H9 (cell line): ENCODE measurements at regions not wholly inside any gene's neighbourhood (a gene's known extent, or its start where the extent isn't known, plus 50 kb on each side); places are given as distances from the start of the nearest gene placed in this dataset.

ENCODE experiments used
- DNase-seq: peaks from one replicate; pipeline ENCODE4 v3.0.0-alpha.2; 2017
- H2AFZ ChIP-seq: one replicate; pipeline ENCODE4 v1.6.1; 2013; ENCODE audit warnings: mild to moderate bottlenecking, low read length, control low read depth, moderate library complexity
- H2AK5ac ChIP-seq: 2 replicates; pipeline ENCODE4 v1.6.1; 2013; ENCODE audit warnings: low read length, control low read depth, mixed read lengths; ENCODE audit not compliant: insufficient read length
- H2BK120ac ChIP-seq: one replicate; pipeline ENCODE4 v1.6.1; 2013; ENCODE audit warnings: low read depth, mild to moderate bottlenecking, low read length, control low read depth, inconsistent platforms; ENCODE audit not compliant: poor library complexity, severe bottlenecking
- H2BK12ac ChIP-seq: 2 replicates; pipeline ENCODE4 v1.6.1; 2013; ENCODE audit warnings: low read length, control low read depth, mixed read lengths, low read depth; ENCODE audit not compliant: insufficient read length
- H2BK15ac ChIP-seq: 2 replicates; pipeline ENCODE4 v1.6.1; 2013; ENCODE audit warnings: low read depth, low read length, control low read depth
- H2BK20ac ChIP-seq: one replicate; pipeline ENCODE4 v1.6.1; 2013; ENCODE audit warnings: low read depth, mild to moderate bottlenecking, low read length, control low read depth, inconsistent platforms; ENCODE audit not compliant: poor library complexity, severe bottlenecking
- H2BK5ac ChIP-seq: 2 replicates; pipeline ENCODE4 v1.6.1; 2013; ENCODE audit warnings: low read length, control low read depth, mixed read lengths; ENCODE audit not compliant: insufficient read length
- H3K14ac ChIP-seq: 2 replicates; pipeline ENCODE4 v1.6.1; 2013; ENCODE audit warnings: low read length, control low read depth; ENCODE audit not compliant: insufficient read depth
- H3K18ac ChIP-seq: 2 replicates; pipeline ENCODE4 v1.6.1; 2013; ENCODE audit warnings: low read depth, mild to moderate bottlenecking, mixed read lengths, low read length, control low read depth; ENCODE audit not compliant: insufficient read length
- H3K23ac ChIP-seq: 2 replicates; pipeline ENCODE4 v1.6.1; 2013; ENCODE audit warnings: low read length, control low read depth, mixed read lengths, low read depth; ENCODE audit not compliant: insufficient read length
- H3K23me2 ChIP-seq: 2 replicates; pipeline ENCODE4 v1.6.1; 2013; ENCODE audit warnings: low read depth, mild to moderate bottlenecking, mixed read lengths, low read length, control low read depth; ENCODE audit not compliant: insufficient read length, poor library complexity, severe bottlenecking
- H3K27ac ChIP-seq: 2 replicates; pipeline ENCODE4 v1.5.1; 2013; ENCODE audit warnings: low read length, control low read depth, mixed read lengths, low read depth; ENCODE audit not compliant: insufficient read length
- H3K27me3 ChIP-seq: 2 replicates; pipeline ENCODE4 v1.6.1; 2013; ENCODE audit warnings: low read length, control low read depth, inconsistent platforms; ENCODE audit not compliant: insufficient read depth
- H3K4ac ChIP-seq: 2 replicates; pipeline ENCODE4 v1.6.1; 2013; ENCODE audit warnings: low read depth, mild to moderate bottlenecking, control low read depth, inconsistent platforms, low read length, moderate library complexity
- H3K4me1 ChIP-seq: 2 replicates; pipeline ENCODE4 v1.6.1; 2013; ENCODE audit warnings: low read length, control low read depth, inconsistent platforms; ENCODE audit not compliant: insufficient read depth
- H3K4me2 ChIP-seq: 2 replicates; pipeline ENCODE4 v1.6.1; 2013; ENCODE audit warnings: low read length, control low read depth, mixed read lengths; ENCODE audit not compliant: insufficient read length, insufficient read depth
- H3K56ac ChIP-seq: 2 replicates; pipeline ENCODE4 v1.6.1; 2013; ENCODE audit warnings: low read depth, mild to moderate bottlenecking, mixed read lengths, low read length, control low read depth; ENCODE audit not compliant: insufficient read length
- H3K79me1 ChIP-seq: 2 replicates; pipeline ENCODE4 v1.6.1; 2013; ENCODE audit warnings: low read depth, mild to moderate bottlenecking, moderate library complexity, low read length, control low read depth, inconsistent platforms; ENCODE audit not compliant: insufficient read depth, poor library complexity, severe bottlenecking
- H3K79me2 ChIP-seq: 2 replicates; pipeline ENCODE4 v1.6.1; 2013; ENCODE audit warnings: low read length, control low read depth, inconsistent platforms; ENCODE audit not compliant: insufficient read depth
- H3K9ac ChIP-seq: 2 replicates; pipeline ENCODE4 v1.6.1; 2013; ENCODE audit warnings: low read length, control low read depth, mixed read lengths; ENCODE audit not compliant: insufficient read length; ENCODE audit errors: extremely low read depth
- H3K9me3 ChIP-seq: one replicate; pipeline ENCODE4 v1.6.1; 2013; ENCODE audit warnings: low read depth, low read length, inconsistent platforms; ENCODE audit not compliant: control insufficient read depth
- H3T11ph ChIP-seq: one replicate; pipeline ENCODE4 v1.6.1; 2013; ENCODE audit warnings: mild to moderate bottlenecking, low read length, control low read depth, inconsistent platforms
- H4K20me1 ChIP-seq: one replicate; pipeline ENCODE4 v1.6.1; 2013; ENCODE audit not compliant: control insufficient read depth, insufficient read length, insufficient read depth
- H4K5ac ChIP-seq: 2 replicates; pipeline ENCODE4 v1.6.1; 2013; ENCODE audit warnings: low read depth, mild to moderate bottlenecking, mixed read lengths, low read length, control low read depth; ENCODE audit not compliant: insufficient read length
- H4K8ac ChIP-seq: replicated peaks from 2 replicates; pipeline ENCODE4 v1.6.1; 2013; ENCODE audit warnings: low read length, control low read depth, mixed read lengths, low read depth; ENCODE audit not compliant: insufficient read length
- H4K91ac ChIP-seq: 2 replicates; pipeline ENCODE4 v1.6.1; 2013; ENCODE audit warnings: low read depth, mild to moderate bottlenecking, moderate library complexity, mixed read lengths, low read length, control low read depth; ENCODE audit not compliant: insufficient read length
- H3K27ac Mint-ChIP-seq, 3 experiments: 2 replicates in 2 of 3; 3 replicates in 1 of 3; pipeline ENCODE4 v1.8.0; 2020 to 2021; ENCODE audit warnings: mixed read lengths in 3 of 3, mild to moderate bottlenecking in 1 of 3, moderate library complexity in 1 of 3
- H3K27me3 Mint-ChIP-seq: 2 replicates; pipeline ENCODE4 v1.8.0; 2021; ENCODE audit warnings: low read depth, mild to moderate bottlenecking, moderate library complexity, mixed read lengths
- H3K36me3 Mint-ChIP-seq, 3 experiments: 2 replicates in 2 of 3; 3 replicates in 1 of 3; pipeline ENCODE4 v1.8.0; 2020 to 2021; ENCODE audit warnings: low read depth in 3 of 3, mixed read lengths in 3 of 3; ENCODE audit not compliant: insufficient read depth in 1 of 3
- H3K4me1 Mint-ChIP-seq, 2 experiments: 2 replicates each; pipeline ENCODE4 v1.8.0; 2020; ENCODE audit warnings: mixed read lengths in 2 of 2
- H3K4me3 Mint-ChIP-seq, 2 experiments: 2 replicates in 1 of 2; 3 replicates in 1 of 2; pipeline ENCODE4 v1.8.0; 2020 to 2021; ENCODE audit warnings: mild to moderate bottlenecking in 2 of 2, mixed read lengths in 2 of 2, moderate library complexity in 1 of 2
- H3K9me3 Mint-ChIP-seq, 2 experiments: 2 replicates in 1 of 2; 3 replicates in 1 of 2; pipeline ENCODE4 v1.8.0; 2020; ENCODE audit warnings: mild to moderate bottlenecking in 2 of 2, mixed read lengths in 2 of 2, moderate library complexity in 1 of 2
- CTCF ChIP-seq: fragments of 200-600 bp; sonication (generic); conservative IDR thresholded peaks from 3 replicates; pipeline ENCODE4 v1.8.0; 2021; ENCODE audit warnings: antibody characterized with exemption, mild to moderate bottlenecking
- WGBS: extraction: QIAGEN DNeasy Blood & Tissue Kit; methylation state at CpG from one replicate; pipeline ENCODE4 v1.1.7; 2013; ENCODE audit warnings: missing lambda C conversion rate, low lambda C conversion rate, mixed read lengths; ENCODE audit not compliant: insufficient read length; ENCODE audit errors: extremely low coverage; 5-methylcytosine and 5-hydroxymethylcytosine counted together

GRCh38 chr7:1352656-1353271, 106.5 kb downstream of the MICALL2 start:
- H3K36me3 Mint-ChIP-seq = no peaks in the 10 kb centered on the region
- no CpG with 5 or more reads among the region's 27 CpGs for WGBS

More at GRCh38 chr7:1352656-1353271, 106.5 kb downstream of the MICALL2 start:
- H4K5ac ChIP-seq = no peak overlapping the region
- H2BK20ac ChIP-seq = no peak overlapping the region
- peaks cover 3% of the 10 kb centered on the region for H3K27me3 Mint-ChIP-seq
- no peak overlapping the region for H4K91ac ChIP-seq
- H3K79me2 ChIP-seq = no peaks in the 10 kb centered on the region
- no peak overlapping the region for H3K4ac ChIP-seq
- H3K27ac ChIP-seq = no peak overlapping the region
- no peak overlapping the region for H3T11ph ChIP-seq
- H3K4me1 Mint-ChIP-seq = peaks cover 0 to 4% of the 10 kb centered on the region in 2 experiments; a peak in 1 of 4 replicates
- no peak overlapping the region for H4K8ac ChIP-seq
- H3K18ac ChIP-seq = no peak overlapping the region
- H3K27me3 ChIP-seq = no peaks in the 10 kb centered on the region
- no peak overlapping the region for H2BK5ac ChIP-seq
- H2BK120ac ChIP-seq = no peak overlapping the region
- no peaks in the 10 kb centered on the region for H3K4me1 ChIP-seq
- no peak overlapping the region for H3K14ac ChIP-seq
- no peak overlapping the region for H2AFZ ChIP-seq
- H3K23ac ChIP-seq = no peak overlapping the region
- no peaks in the 10 kb centered on the region for H3K9me3 ChIP-seq
- no peak overlapping the region for H3K56ac ChIP-seq
- no peaks in the 10 kb centered on the region for H3K9me3 Mint-ChIP-seq
- no peak overlapping the region for H2BK15ac ChIP-seq
- H3K79me1 ChIP-seq = no peaks in the 10 kb centered on the region
- no peak overlapping the region for H3K4me2 ChIP-seq
- H3K4me3 Mint-ChIP-seq = no peak overlapping the region
- no peak for DNase-seq
- no peak overlapping the region for H3K9ac ChIP-seq
- no peaks in the 10 kb centered on the region for H4K20me1 ChIP-seq
- no peak overlapping the region for H2AK5ac ChIP-seq
- H3K27ac Mint-ChIP-seq = no peak overlapping the region
- no peak overlapping the region for H2BK12ac ChIP-seq
- no peaks in the 10 kb centered on the region for H3K23me2 ChIP-seq
- no peak for TF ChIP-seq CTCF
